ENCODE measurements at regions not wholly inside any gene's neighbourhood (a gene's known extent, or its start where the extent isn't known, plus 50 kb on each side); places are given as distances from the start of the nearest gene placed in this dataset.

- no peaks in the 10 kb centered on the region for H3K36me3 Mint-ChIP-seq
- H3K9me3 Mint-ChIP-seq = no peaks in the 10 kb centered on the region
- no peak overlapping the region for H3K4me3 Mint-ChIP-seq
- ATAC-seq = no peak
- H3K27ac Mint-ChIP-seq = no peak overlapping the region
- no peaks in the 10 kb centered on the region for H3K27me3 Mint-ChIP-seq
- peaks cover 19% of the 10 kb centered on the region for H3K4me1 Mint-ChIP-seq
Measured at GRCh38 chr14:65849091-65849490, 436.6 kb downstream of the FUT8 start.

GRCh38 chr14:65849558-65849957 lies 437.0 kb downstream of the FUT8 start:
- Mint-ChIP-seq H3K9me3 (no peaks in the 10 kb centered on the region), H3K4me1 (peaks cover 19% of the 10 kb centered on the region), H3K36me3 (no peaks in the 10 kb centered on the region), H3K27me3 (no peaks in the 10 kb centered on the region), H3K4me3 (no peak overlapping the region), H3K27ac (no peak overlapping the region)
- ATAC-seq = no peak

GRCh38 chr14:65850429-65851135 lies 438.1 kb downstream of the FUT8 start:
- Mint-ChIP-seq H3K27ac (no peak overlapping the region), H3K36me3 (no peaks in the 10 kb centered on the region), H3K4me1 (peaks cover 19% of the 10 kb centered on the region), H3K4me3 (no peak overlapping the region), H3K9me3 (no peaks in the 10 kb centered on the region), H3K27me3 (no peaks in the 10 kb centered on the region)
- no peak for ATAC-seq

- H3K27ac Mint-ChIP-seq = no peak overlapping the region
- H3K4me3 Mint-ChIP-seq = no peak overlapping the region
- no peaks in the 10 kb centered on the region for H3K36me3 Mint-ChIP-seq
- no peaks in the 10 kb centered on the region for H3K27me3 Mint-ChIP-seq
- peaks cover 2% of the 10 kb centered on the region for H3K9me3 Mint-ChIP-seq
- H3K4me1 Mint-ChIP-seq = peaks cover 6% of the 10 kb centered on the region
- ATAC-seq = no peak
Measured at GRCh38 chr14:65852689-65853088, 440.2 kb downstream of the FUT8 start.

- ATAC-seq = no peak
- peaks cover 2% of the 10 kb centered on the region for H3K9me3 Mint-ChIP-seq
- no peak overlapping the region for H3K4me3 Mint-ChIP-seq
- H3K27ac Mint-ChIP-seq = no peak overlapping the region
- peaks cover 6% of the 10 kb centered on the region for H3K4me1 Mint-ChIP-seq
- no peaks in the 10 kb centered on the region for H3K36me3 Mint-ChIP-seq
- no peaks in the 10 kb centered on the region for H3K27me3 Mint-ChIP-seq
Measured at GRCh38 chr14:65853407-65853955, 441.0 kb downstream of the FUT8 start.

- no peak for ATAC-seq
Measured at GRCh38 chr14:65854215-65854614, 441.7 kb downstream of the FUT8 start.

GRCh38 chr14:65860956-65861611 lies 448.6 kb downstream of the FUT8 start:
- H3K9me3 Mint-ChIP-seq = peaks cover 6% of the 10 kb centered on the region
- H3K4me3 Mint-ChIP-seq = no peak overlapping the region
- peaks cover 7% of the 10 kb centered on the region for H3K36me3 Mint-ChIP-seq
- ATAC-seq = no peak
- H3K27me3 Mint-ChIP-seq = peaks cover 51% of the 10 kb centered on the region
- no peak overlapping the region for H3K27ac Mint-ChIP-seq
- H3K4me1 Mint-ChIP-seq = no peaks in the 10 kb centered on the region

More at GRCh38 chr14:65854215-65854614, 441.7 kb downstream of the FUT8 start:
- Mint-ChIP-seq H3K4me1 (peaks cover 6% of the 10 kb centered on the region), H3K36me3 (peaks cover 2% of the 10 kb centered on the region), H3K27me3 (peaks cover 3% of the 10 kb centered on the region), H3K27ac (no peak overlapping the region), H3K4me3 (no peak overlapping the region), H3K9me3 (peaks cover 4% of the 10 kb centered on the region)

GRCh38 chr14:65864549-65864948 lies 452.0 kb downstream of the FUT8 start:
- no peak for ATAC-seq
- Mint-ChIP-seq H3K27ac (no peak overlapping the region), H3K4me3 (no peak overlapping the region), H3K9me3 (peaks cover under 1% of the 10 kb centered on the region), H3K36me3 (peaks cover 2% of the 10 kb centered on the region), H3K4me1 (no peaks in the 10 kb centered on the region), H3K27me3 (peaks cover 44% of the 10 kb centered on the region)

GRCh38 chr14:65864984-65865383 lies 452.5 kb downstream of the FUT8 start:
- H3K9me3 Mint-ChIP-seq = no peaks in the 10 kb centered on the region
- no peak for ATAC-seq
- H3K4me1 Mint-ChIP-seq = no peaks in the 10 kb centered on the region
- no peak overlapping the region for H3K27ac Mint-ChIP-seq
- H3K4me3 Mint-ChIP-seq = no peak overlapping the region
- no peaks in the 10 kb centered on the region for H3K36me3 Mint-ChIP-seq
- peaks cover 44% of the 10 kb centered on the region for H3K27me3 Mint-ChIP-seq

- no peak for ATAC-seq
- H3K9me3 Mint-ChIP-seq = no peaks in the 10 kb centered on the region
- H3K4me3 Mint-ChIP-seq = no peak overlapping the region
- no peaks in the 10 kb centered on the region for H3K4me1 Mint-ChIP-seq
- H3K36me3 Mint-ChIP-seq = no peaks in the 10 kb centered on the region
- H3K27me3 Mint-ChIP-seq = peaks cover 33% of the 10 kb centered on the region
- no peak overlapping the region for H3K27ac Mint-ChIP-seq
Measured at GRCh38 chr14:65866448-65866847, 453.9 kb downstream of the FUT8 start.

GRCh38 chr14:65866886-65867285 lies 454.4 kb downstream of the FUT8 start:
- no peaks in the 10 kb centered on the region for H3K9me3 Mint-ChIP-seq
- H3K27ac Mint-ChIP-seq = no peak overlapping the region
- peaks cover 28% of the 10 kb centered on the region for H3K27me3 Mint-ChIP-seq
- ATAC-seq = no peak
- H3K4me3 Mint-ChIP-seq = no peak overlapping the region
- no peaks in the 10 kb centered on the region for H3K36me3 Mint-ChIP-seq
- no peaks in the 10 kb centered on the region for H3K4me1 Mint-ChIP-seq

- H3K9me3 Mint-ChIP-seq = no peaks in the 10 kb centered on the region
- ATAC-seq = no peak
- H3K36me3 Mint-ChIP-seq = no peaks in the 10 kb centered on the region
- no peak overlapping the region for H3K27ac Mint-ChIP-seq
- H3K27me3 Mint-ChIP-seq = peaks cover 26% of the 10 kb centered on the region
- no peak overlapping the region for H3K4me3 Mint-ChIP-seq
- no peaks in the 10 kb centered on the region for H3K4me1 Mint-ChIP-seq
Measured at GRCh38 chr14:65867333-65867732, 454.8 kb downstream of the FUT8 start.

GRCh38 chr14:65872536-65872935 lies 460.0 kb downstream of the FUT8 start:
- Mint-ChIP-seq H3K36me3 (no peaks in the 10 kb centered on the region), H3K4me3 (no peak overlapping the region), H3K27me3 (no peaks in the 10 kb centered on the region), H3K4me1 (no peaks in the 10 kb centered on the region), H3K9me3 (no peaks in the 10 kb centered on the region), H3K27ac (no peak overlapping the region)
- no peak for ATAC-seq

GRCh38 chr14:65877166-65877565 lies 464.6 kb downstream of the FUT8 start:
- H3K4me3 Mint-ChIP-seq = no peak overlapping the region
- H3K27me3 Mint-ChIP-seq = no peaks in the 10 kb centered on the region
- ATAC-seq = no peak
- H3K9me3 Mint-ChIP-seq = no peaks in the 10 kb centered on the region
- no peaks in the 10 kb centered on the region for H3K36me3 Mint-ChIP-seq
- H3K27ac Mint-ChIP-seq = no peak overlapping the region
- H3K4me1 Mint-ChIP-seq = peaks cover 5% of the 10 kb centered on the region

GRCh38 chr14:65877624-65878023 lies 465.1 kb downstream of the FUT8 start:
- Mint-ChIP-seq H3K27me3 (no peaks in the 10 kb centered on the region), H3K9me3 (no peaks in the 10 kb centered on the region), H3K27ac (no peak overlapping the region), H3K4me3 (no peak overlapping the region), H3K36me3 (no peaks in the 10 kb centered on the region), H3K4me1 (peaks cover 5% of the 10 kb centered on the region)
- no peak for ATAC-seq

- H3K27ac Mint-ChIP-seq = no peak overlapping the region
- no peaks in the 10 kb centered on the region for H3K27me3 Mint-ChIP-seq
- H3K36me3 Mint-ChIP-seq = no peaks in the 10 kb centered on the region
- no peak overlapping the region for H3K4me3 Mint-ChIP-seq
- H3K4me1 Mint-ChIP-seq = peaks cover 5% of the 10 kb centered on the region
- no peak for ATAC-seq
- H3K9me3 Mint-ChIP-seq = peaks cover 3% of the 10 kb centered on the region
Measured at GRCh38 chr14:65878586-65878985, 466.1 kb downstream of the FUT8 start.

Measured in stimulated activated memory B cell treated with anti-CD40 and anti-IgM and Interleukin-4, amounts not matched to agents 10 μg/mL and 1 μg/mL and 100 μg/mL, for 72 hours (primary cell).